ENCODE measurements at regions not wholly inside any gene's neighbourhood (a gene's known extent, or its start where the extent isn't known, plus 50 kb on each side); places are given as distances from the start of the nearest gene placed in this dataset.
A peak's percentile ranks its signal among the peaks of the same experiment; 100 is the strongest.

DNA sequence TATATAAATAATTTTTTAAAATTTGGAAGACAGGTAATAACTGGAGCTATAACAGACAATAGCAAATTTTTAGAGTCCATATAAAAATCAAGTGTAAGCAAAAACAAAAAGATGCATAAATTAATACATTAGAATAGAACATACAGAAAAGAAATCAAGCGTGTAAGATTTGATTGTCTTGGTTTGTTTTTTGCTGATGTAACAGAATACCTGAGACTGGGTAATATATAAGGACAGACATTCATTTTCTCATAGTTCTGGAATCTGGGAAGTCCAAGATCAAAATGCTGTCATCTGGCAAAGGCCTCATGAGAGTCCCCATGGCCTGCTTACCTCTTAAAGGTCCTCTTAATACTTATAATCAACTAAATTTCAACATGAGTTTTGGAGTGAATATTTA is 1010.1 kb downstream of the CDH18 start:
- DNase-seq: no peak
- intact Hi-C loops (cut with DNase I): no loop called here

DNA sequence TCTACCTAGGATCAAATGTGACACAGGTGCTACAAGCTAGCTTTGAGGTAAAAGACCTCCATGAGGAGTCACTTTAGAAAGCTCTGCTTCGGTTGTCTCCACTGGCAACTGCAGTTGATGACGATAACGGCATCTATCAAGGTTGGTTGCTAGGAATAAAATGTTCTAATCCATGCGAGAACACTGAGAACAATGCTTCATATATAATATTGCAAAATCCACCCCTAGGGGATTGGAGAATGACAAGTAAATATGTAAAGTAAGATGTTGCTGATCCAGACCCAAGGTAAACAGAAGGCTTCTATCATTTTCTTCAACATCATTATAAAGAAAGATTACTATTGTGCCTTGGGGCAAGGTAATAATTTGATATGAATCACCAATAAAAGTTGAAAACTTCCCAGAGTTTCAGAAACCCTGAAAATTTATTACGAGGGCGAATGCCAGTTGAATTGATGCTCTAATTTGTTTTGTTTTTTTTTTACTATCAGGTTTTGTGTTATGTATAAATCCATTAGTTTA is 1003.4 kb downstream of the CDH18 start:
- no peak for DNase-seq
- intact Hi-C loops (cut with DNase I): no loop called here

DNA sequence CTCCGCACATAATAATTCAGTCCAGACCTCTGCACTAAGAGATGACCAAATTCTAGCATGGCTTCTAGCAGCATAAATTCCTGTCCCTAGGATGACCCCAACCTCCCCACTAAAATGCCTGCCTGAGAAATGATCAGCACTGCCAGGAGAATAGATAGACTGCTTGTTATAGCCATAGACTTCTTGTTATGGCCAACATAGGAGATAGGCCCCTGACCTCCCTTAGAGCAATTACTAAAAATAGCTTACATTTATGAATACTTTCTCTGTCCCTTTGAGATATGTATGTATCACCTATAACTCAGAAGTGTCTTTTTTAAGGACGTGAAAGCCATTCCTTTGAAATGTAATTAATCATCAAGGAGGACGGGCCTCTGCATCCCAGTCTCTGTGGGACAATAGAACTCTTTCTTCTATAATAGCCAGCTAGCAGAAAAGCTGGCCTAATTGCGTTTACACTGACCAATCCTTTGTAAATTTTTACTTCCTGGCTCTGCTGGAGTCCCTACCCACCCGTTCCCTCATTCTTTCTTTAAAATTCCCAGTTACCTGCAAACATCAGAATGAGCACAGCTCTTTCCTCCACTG is 1002.7 kb downstream of the CDH18 start:
- intact Hi-C loops (cut with DNase I): no loop called here
- DNase-seq: no peak

DNA sequence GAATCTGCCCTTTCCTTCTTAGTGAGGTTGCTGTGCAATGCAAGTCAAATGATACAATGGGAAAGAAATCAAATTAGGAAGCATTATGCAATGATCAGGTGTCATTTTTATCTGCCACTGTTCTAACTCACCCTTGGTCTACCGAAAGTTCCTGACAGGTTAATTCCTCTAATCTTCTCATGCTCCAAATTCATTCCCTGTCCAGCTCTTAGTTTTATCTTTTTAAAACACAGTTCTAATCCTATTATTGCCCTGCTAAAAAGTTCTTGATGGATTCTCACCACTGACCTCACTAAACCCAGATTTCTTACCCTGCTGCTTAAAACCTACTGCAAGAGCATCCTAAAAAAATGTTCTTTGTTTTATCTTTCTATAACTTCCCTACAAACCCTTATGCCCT is 1000.9 kb downstream of the CDH18 start:
- DNase-seq: no peak
- intact Hi-C loops (cut with DNase I): no loop called here

DNA sequence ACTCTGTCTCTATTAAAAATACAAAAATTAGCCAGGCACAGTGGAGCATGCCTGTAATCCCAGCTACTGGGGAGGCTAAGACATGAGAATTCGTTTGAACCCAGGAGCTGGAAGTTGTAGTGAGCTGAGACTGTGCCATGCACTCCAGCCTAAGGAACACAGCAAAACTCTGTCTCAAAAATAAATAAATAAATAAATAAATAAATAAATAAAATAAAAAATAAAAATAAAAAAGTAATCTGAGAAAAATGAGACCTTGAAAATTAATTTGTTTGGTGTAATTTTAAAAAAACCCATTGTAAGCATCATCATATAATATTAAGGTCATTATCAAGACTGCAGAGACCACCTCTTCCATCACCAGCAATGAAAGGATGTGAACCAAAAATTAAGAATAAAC is 997.1 kb downstream of the CDH18 start:
- DNase-seq: no peak
- intact Hi-C loops (cut with DNase I): no loop called here

DNA sequence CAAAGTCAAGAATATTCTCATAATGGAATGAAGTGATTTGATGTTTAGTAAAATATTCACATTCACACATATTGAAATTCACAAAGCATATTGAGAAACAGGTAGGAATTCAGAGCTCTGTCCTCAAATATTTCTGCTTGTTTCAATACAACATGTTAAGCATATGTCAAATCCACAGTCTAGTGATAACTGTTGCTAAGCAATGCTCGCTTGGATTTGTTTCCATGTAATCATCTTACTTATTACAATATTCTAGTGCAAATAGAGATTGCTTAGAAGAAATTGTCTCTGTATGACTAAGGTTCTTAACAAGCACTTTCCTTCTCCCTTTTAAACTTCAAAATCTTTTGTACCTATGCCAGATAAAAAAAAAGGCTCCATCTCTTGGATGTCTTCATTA is 995.7 kb downstream of the CDH18 start:
- DNase-seq: no peak
- intact Hi-C loops (cut with DNase I): no loop called here

DNA sequence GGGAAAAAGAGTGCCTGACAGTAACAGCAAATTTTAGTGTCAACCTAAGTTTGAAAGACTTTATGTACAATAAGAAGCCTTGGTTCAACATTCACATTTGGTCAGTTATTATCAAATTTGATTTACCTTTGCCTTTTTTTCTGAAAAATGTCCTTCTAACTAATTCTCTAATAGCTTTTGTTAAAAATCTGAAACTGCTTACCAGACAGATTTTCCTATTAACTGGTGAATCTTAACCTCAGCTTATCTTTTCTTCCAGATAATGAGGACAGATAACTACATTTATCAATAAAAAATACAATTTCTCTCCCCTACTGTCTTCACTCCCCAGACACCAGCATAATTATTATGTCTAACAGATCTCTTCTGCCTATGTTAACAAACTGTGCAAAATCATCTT is 988.5 kb downstream of the CDH18 start:
- DNase-seq: no peak
- intact Hi-C loops (cut with DNase I): no loop called here

DNA sequence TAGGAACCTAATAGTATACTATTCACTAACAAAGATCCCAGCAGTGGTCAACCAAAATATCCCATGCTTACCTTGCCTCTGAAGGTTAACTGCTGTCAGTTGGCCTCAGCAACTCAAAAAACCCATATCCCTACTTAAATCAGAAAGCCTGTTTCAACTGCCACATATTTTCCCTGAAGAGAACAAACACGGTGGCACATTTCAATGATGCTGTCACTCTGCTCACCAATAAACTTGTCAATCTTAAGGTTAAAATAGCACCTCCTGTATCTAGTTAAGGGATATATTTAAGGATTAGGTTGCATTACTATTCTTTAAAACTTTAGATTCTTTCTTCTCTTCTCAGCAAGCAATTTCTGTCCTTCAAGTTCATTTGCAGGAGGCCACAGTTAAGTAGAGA is 986.9 kb downstream of the CDH18 start:
- intact Hi-C loops (cut with DNase I): no loop called here

DNA sequence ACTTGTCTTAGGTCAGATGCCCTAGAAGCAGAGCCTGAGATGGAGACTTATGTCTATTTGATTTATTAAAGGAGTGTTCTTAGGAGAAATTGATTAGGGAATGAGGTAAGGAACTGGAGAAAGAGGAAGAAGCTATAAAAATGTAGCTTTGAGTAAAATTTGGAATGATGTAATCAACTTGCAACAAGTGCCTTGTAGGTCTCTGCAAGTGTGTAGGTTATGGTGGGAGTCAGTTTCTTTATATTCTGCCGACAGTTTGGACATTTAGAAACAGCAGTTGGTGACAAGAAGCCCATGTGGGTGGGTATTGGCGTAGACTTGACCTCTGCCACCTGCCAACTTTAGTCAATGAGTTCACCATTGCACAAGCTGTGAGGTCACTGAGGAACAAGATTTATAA is 986.5 kb downstream of the CDH18 start:
- no peak for DNase-seq
- intact Hi-C loops (cut with DNase I): no loop called here

More for the DNA sequence above, 986.9 kb downstream of the CDH18 start:
- peak in 5 of 42 donors; percentile 5 to 36 (median 11) for DNase-seq

DNA sequence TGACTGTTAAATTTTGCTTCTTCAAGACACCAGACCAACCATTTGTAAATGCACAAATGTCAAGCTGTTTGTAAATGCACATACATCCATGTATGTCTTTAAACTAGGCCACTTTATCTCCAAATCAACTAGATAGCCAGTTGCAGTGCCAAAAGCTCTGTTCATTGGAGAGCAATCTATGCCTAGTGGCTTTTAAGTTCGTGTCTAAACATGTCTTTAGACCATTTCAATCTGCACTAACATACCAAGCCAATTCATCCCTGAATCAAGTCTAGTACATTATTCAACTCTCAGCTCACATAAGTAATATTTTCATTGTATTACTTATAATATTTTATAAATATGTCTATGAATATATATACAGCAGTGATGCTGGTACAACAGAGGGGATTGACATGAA is 985.9 kb downstream of the CDH18 start:
- DNase-seq: no peak
- intact Hi-C loops (cut with DNase I): no loop called here

DNA sequence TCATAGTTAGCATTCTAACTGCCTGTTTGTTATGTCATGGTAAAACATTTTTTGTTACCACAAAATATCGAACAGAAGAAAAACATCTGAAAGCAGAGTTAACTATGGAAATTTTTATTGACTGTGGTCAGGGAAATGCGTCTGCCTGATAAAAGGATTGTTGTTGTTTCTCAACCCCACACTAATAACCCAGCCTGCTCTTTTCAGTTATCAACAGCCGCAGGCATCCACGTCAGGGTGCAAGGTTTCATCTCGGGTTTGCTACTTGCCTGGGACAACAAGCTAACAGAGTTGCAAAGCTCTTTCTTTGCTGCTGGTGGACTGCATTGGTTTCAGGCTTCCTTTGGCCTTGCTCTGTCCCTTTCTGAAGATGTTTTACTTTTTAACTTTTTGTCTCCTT is 969.2 kb downstream of the CDH18 start:
- no peak for DNase-seq
- intact Hi-C loops (cut with DNase I): no loop called here

DNA sequence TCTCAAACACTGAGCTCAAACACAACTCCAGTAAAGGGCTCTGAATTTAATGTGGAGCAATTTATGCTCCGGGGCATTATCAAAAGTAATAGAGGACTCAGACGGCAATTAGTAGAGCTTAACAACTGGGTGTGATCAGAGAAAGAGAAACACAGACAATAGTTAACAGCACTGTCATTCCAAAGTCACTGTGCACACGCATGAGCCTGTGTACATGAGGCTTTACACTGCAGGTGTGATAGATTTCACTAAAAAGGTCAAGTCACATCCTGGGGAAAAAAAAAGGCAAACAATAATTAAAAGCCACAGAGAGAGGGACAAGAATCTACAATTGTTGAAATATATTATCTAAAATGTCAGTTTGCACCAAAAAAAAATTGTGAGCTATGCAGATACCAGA is 956.5 kb downstream of the CDH18 start:
- intact Hi-C loops (cut with DNase I): no loop called here
- DNase-seq: no peak

DNA sequence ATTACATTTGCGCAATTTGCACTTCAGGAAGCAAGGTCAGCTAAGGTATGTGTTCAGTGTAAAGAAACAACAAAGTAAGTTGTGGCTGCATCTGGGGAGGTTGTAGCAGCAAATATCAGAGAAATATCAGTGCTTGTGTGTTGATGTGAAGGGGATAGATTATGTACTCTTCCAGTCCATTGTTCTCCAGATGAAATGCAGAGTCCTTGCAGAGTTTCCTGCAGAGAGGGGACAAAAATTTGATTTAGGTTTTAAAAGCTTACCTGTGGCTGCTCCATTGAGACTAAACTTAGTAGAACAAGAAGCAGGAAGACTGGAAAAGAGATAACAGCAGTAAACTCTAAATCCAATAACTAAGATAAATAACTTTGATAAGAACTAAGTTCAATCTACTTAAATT is 952.2 kb downstream of the CDH18 start:
- no peak for DNase-seq
- intact Hi-C loops (cut with DNase I): no loop called here

DNA sequence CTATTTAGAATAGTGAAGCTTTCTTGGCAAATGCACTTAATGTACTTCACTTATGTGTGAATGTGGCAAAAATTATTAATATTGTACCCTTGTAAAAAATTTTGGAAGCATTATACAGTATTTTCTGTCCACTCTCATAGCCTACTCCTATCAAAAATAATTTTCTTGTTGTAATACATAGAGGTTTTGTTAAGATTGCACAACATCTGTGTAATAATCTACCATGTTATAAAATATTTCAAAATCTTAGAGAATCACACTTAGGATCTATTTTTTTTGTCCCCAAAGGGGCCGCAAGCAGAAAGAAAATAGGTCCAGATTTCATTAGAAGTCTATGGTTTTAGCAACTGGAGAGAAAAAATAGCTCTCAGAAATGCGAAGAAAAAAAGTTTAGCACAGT is 945.9 kb downstream of the CDH18 start:
- intact Hi-C loops (cut with DNase I): no loop called here
- no peak for DNase-seq

DNA sequence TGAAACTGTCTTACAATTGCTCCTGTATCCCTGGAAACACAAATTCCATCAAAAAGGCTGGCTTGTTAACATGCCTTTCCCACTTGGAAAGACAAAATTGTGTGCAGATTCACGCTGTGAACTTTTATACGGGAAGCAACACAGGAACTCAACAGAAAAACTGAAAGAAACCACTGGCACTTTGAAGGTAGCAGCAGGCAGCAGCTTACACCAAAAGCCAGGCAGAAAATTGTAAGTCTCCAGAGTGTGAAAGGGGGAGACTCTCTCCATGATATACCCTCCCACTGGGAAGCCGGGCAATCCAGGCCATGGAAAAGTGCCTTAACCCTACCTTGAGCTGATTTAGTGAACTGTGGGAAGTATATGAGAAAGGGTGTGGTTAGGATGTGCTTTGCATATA is 943.7 kb downstream of the CDH18 start:
- intact Hi-C loops (cut with DNase I): no loop called here
- no peak for DNase-seq

DNA sequence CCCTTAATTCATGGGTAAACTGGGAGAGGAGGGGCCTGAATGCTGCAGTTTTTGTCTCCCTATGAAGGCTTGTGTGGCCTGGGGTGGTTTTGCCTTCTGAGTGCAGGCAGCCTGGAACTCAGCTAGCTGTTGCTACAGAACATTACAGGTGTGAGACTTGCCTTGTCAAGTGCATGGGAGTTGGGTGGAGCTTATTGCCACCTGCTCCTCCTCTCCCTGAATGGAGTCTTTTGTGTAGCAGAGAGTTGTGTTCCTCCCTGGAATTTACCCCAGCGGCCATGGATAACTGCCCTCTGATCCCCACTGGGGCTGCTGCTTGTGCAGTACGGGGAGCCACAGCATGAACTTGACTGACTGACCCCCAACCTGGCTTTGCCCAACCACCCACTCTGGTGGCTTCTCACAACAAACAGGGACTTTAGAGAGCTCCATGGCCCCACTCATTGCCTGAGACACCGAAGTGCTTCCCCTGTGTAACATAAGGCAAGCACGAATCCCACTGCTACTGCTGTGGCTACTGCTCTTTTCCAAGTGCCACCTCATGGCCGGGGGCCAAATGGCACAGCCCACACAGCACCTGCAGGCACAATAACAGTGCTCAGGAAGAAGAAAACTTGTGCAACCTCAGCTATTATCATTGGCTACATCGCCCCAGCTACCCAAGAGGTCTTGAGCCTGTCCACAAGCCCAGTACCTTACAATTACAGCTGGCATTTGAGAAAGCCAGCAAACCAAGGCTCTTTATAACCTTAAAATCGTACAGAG is 942.9 kb downstream of the CDH18 start:
- no peak for DNase-seq

DNA sequence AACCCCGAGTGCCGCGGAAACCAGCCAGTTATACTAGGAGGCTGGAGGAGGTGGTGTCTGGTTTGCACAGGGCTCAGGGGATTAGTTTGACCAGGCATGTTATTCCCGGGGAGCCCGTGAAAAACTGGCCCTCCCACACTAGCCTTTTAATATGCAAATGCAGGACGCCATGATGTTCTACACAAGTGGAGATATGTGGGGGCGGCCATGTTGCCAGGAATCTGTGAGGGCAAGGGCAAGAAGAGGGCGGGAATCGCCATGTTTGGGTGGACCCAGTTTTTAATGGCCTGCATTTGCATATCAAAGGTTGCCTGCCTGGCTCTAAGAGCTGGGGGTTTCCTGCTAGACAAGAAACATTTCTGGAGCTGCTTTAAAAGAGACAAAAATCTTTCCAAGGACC is 940.7 kb downstream of the CDH18 start:
- intact Hi-C loops (cut with DNase I): no loop called here
- no peak for DNase-seq

More for the DNA sequence above, 942.9 kb downstream of the CDH18 start:
- intact Hi-C loops (cut with DNase I): no loop called here

DNA sequence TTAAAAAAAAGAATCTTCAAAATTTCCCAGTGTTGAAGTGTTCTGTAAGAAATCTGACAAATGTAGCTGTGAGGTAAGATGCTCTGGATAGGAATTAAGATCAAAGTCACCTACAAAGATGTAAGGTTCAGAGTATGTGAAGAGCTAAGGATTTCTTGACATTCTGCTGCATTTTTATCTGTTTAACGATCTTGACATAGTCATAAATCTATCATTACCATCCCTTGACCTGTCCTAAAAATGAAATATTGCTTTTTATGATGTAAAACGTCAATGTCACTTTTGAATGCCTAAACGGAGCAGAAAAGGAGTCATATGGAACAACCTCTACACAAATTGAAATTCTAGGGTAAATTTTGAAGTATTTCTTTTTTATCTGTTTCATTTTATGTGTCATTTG is 939.3 kb downstream of the CDH18 start:
- DNase-seq: no peak

DNA sequence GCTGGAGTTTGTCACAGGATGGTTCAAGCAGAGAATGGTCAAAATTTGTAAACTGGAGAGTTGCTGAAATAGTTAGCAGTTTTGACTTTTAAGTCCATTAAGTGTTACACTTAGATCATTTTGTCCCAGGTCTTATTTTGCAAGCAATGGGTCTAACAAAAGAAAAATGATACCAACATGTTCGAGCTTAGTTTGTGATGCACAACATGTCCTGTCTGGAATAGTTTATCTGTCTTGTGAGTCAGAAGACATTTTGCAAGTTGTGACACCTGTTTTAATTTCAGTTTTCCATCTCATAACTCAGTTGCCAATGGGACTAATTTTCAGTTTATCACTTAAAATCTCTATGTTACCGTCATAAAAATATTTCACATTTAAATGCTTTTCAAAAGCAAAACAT is 929.8 kb downstream of the CDH18 start:
- no peak for DNase-seq
- intact Hi-C loops (cut with DNase I): no loop called here

More for the DNA sequence above, 939.3 kb downstream of the CDH18 start:
- intact Hi-C loops (cut with DNase I): no loop called here

DNA sequence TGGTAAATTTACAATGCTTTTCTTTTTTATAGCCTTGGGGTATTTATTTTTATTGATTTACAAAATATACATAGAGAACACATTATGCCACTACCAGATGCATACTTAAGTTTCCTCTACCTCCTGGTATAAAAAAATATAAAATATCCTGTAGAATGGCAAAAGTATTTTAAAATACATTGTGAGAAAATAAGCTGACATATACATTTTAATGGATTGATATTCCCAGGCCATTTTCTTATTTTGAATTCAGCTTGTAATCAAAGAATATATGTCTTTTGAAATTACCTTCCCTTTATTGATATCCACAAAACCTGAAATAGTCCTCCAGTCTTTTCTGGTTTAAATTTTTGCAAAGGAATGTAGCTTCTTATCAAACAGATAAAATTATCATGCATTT is 923.9 kb downstream of the CDH18 start:
- no peak for DNase-seq
- intact Hi-C loops (cut with DNase I): no loop called here

DNA sequence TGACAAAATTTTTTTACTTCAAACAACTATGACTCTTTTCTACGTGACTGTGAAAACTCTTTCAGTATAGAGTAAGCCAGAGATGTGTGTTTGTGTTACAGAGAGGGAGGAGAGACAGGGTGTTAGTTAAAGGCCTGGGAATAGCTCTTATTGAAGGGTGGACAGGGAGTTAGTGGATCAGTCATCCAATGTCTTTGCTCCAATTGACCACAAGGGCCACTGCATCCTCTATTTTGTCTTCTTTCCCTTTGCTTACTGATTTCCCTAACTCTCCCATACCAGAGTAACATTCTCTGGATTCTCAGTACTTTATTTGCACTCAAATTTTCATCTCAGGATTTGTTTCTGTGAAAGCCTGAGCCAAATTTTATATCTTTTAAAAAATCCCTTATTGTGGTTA is 920.3 kb downstream of the CDH18 start:
- intact Hi-C loops (cut with DNase I): no loop called here
- DNase-seq: no peak

Data from head of caudate nucleus (tissue), 42 donors.